HG02571 (cell line): ENCODE measurements at regions not wholly inside any gene's neighbourhood (a gene's known extent, or its start where the extent isn't known, plus 50 kb on each side); places are given as distances from the start of the nearest gene placed in this dataset.
"Not testable (repeated sequence)": the region's sequence is repeated elsewhere in the genome, so short reads cannot be mapped to it uniquely, and the experiment has no call there.

Source experiments
- ATAC-seq: cut with Tn5 transposase; IDR thresholded peaks from one replicate; pipeline ENCODE4 v1.9.1; 2021; ENCODE audit warnings: mild to moderate bottlenecking, moderate library complexity; ENCODE audit not compliant: unreplicated experiment

DNA sequence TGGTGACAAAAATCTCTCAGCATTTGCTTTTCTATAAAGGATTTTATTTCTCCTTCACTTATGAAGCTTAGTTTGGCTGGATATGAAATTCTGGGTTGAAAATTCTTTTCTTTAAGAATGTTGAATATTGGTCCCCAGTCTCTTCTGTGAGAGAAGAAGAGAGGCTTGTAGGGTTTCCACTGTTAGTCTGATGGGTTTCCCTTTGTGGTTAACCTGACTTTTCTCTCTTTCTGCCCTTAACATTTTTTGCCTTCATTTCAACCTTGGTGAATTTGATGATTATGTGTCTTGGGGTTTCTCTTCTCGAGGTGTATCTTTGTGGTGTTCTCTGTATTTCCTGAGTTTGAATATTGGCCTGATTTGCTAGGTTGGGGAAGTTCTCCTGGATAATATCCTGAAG lies 116.9 kb upstream of the ZEB2 start:
- not testable (repeated sequence) for ATAC-seq

GRCh38 chr2:144632809-144633208 lies 112.9 kb upstream of the ZEB2 start:
- no peak for ATAC-seq

DNA sequence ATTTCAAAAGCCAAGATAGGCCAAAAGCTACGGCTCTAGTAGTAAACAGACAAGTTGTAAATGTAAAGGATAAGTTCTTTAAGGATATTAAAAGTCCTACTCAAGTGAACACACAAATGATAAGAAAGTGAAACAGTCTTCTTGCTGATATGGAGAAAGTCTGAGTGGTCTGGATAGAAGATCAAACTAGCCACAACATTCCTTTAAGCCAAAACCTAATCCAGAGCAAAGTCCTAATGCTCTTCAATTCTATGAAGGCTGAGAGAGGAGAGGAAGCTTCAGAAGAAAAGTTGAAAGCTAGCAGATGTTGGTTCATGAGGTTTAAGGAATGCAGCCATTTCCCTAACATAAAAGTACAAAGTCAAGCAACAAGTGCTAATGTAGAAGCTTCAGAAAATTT lies 111.7 kb upstream of the ZEB2 start:
- no peak for ATAC-seq

GRCh38 chr2:144630459-144631215 lies 110.7 kb upstream of the ZEB2 start:
- ATAC-seq = peak; percentile 78

GRCh38 chr2:144629935-144630334 lies 110.0 kb upstream of the ZEB2 start:
- ATAC-seq = no peak

GRCh38 chr2:144628566-144628965 lies 108.6 kb upstream of the ZEB2 start:
- no peak for ATAC-seq

DNA sequence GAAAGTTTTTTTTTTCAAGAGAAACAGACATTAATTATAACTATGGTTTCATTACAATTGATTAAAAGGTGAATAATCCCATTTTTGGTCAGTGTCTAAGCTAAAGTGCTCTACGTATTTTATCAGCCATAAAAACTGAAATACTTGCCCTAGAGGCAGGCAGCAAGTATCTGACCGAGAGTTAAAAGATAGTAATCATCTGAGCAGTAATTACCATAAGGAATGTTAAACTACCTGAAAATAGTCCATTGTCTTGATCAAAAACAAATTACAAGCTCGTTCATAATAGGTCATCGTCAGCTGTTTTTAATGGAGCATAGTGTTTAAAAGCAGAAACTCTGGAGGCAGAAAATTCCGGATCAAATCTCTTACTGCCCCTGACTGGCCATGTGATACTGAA lies 105.7 kb upstream of the ZEB2 start:
- no peak for ATAC-seq

- no peak for ATAC-seq
Measured at GRCh38 chr2:144625226-144625625, 105.3 kb upstream of the ZEB2 start.

- ATAC-seq = no peak
Measured at GRCh38 chr2:144624451-144624850, 104.5 kb upstream of the ZEB2 start.

DNA sequence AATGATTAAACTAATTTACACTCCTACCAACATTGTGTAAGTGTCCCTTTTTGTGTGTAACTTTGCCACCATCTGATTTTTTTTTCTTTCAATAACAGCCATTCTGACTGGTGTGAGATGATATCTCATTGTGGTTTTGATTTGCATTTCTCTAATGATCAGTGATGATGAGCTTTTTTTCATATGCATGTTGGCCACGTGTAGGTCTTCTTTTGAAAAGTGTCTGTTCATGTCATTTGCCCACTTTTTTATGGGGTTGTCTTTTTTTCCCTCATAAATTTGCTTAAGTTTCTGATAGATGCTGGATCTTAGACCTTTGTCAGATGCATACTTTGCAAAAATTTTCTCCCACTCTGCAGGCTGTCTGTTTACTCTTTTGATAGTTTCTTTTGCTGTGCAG lies 102.5 kb upstream of the ZEB2 start:
- ATAC-seq = not testable (repeated sequence)

- ATAC-seq = no peak
Measured at GRCh38 chr2:144621266-144621665, 101.3 kb upstream of the ZEB2 start.

- no peak for ATAC-seq
Measured at GRCh38 chr2:144619760-144620159, 99.8 kb upstream of the ZEB2 start.

DNA sequence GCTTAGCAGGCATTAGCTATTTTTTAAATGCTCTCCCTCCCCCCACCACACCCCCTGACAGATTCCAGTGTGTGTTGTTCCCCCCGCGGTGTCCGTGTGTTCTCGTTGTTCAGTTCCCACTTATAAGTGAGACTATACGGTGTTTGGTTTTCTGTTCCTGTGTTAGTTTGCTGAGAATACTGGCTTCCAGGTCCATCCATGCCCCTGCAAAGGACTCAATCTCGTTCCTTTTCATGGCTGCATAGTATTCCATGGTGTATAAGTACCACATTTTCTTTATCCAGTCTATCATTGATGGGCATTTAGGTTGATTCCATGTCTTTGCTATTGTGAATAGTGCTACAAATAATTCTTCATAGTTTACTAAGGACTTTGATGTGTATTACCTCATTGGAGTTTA lies 97.3 kb upstream of the ZEB2 start:
- ATAC-seq = not testable (repeated sequence)

- no peak for ATAC-seq
Measured at GRCh38 chr2:144615866-144616565, 96.1 kb upstream of the ZEB2 start.

- ATAC-seq = peak; percentile 49
Measured at GRCh38 chr2:144607891-144608521, 88.1 kb upstream of the ZEB2 start.

- ATAC-seq = no peak
Measured at GRCh38 chr2:144607099-144607498, 87.2 kb upstream of the ZEB2 start.

GRCh38 chr2:144606466-144607095 lies 86.7 kb upstream of the ZEB2 start:
- ATAC-seq = no peak

- ATAC-seq = no peak
Measured at GRCh38 chr2:144605231-144605840, 85.4 kb upstream of the ZEB2 start.

DNA sequence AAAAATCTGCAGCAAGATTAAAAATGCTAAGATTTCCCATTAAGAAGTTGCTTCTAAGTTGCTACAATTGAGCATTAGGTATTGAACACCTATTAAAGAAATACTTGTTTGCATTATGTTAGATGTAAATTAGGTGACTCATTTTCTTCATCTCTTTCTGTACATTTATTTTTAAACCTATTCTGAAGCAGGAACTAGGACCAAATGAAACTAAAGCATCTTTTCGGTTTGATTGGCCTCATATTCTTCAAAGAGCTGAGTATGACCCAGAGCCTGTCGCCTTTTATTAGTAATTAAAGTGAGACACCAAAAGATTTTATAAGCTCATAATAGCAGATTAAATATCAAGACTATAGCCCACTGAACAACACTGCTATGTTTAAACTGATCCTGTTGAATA lies 83.4 kb upstream of the ZEB2 start:
- no peak for ATAC-seq

GRCh38 chr2:144598906-144599305 lies 79.0 kb upstream of the ZEB2 start:
- no peak for ATAC-seq
